ENCODE measurements at regions not wholly inside any gene's neighbourhood (a gene's known extent, or its start where the extent isn't known, plus 50 kb on each side); places are given as distances from the start of the nearest gene placed in this dataset.
"Not testable (repeated sequence)": the region's sequence is repeated elsewhere in the genome, so short reads cannot be mapped to it uniquely, and the experiment has no call there.

GRCh38 chr4:14155803-14156202 is 528.3 kb upstream of the BOD1L1 start:
- H3K27me3 Mint-ChIP-seq: peaks cover 0 to 4% of the 10 kb centered on the region in 2 donors
- no peak overlapping the region for H3K4me3 Mint-ChIP-seq
- no peak overlapping the region for H3K27ac Mint-ChIP-seq
- no peak for ATAC-seq (replicated peaks)
- H3K9me3 Mint-ChIP-seq: no peaks in the 10 kb centered on the region
- H3K4me1 Mint-ChIP-seq: peaks cover 18 to 45% of the 10 kb centered on the region in 2 donors
- no peaks in the 10 kb centered on the region for H3K36me3 Mint-ChIP-seq
- no peak for DNase-seq

GRCh38 chr4:14157262-14157661 is 529.7 kb upstream of the BOD1L1 start:
- Mint-ChIP-seq H3K36me3 (no peaks in the 10 kb centered on the region), H3K4me1 (peaks cover 18 to 43% of the 10 kb centered on the region in 2 donors), H3K9me3 (no peaks in the 10 kb centered on the region), H3K4me3 (no peak overlapping the region), H3K27ac (peak overlapping the region; percentile 79), H3K27me3 (peaks cover 0 to 4% of the 10 kb centered on the region in 2 donors)
- ATAC-seq (replicated peaks): peak; percentile 24 to 34
- DNase-seq: no peak

GRCh38 chr4:14165222-14165920 is 537.8 kb upstream of the BOD1L1 start:
- no peaks in the 10 kb centered on the region for H3K27me3 Mint-ChIP-seq
- DNase-seq (peak; percentile 35), ATAC-seq (replicated peaks) (peak; percentile 100)
- peak overlapping the region; percentile 10 to 33 for H3K4me3 Mint-ChIP-seq
- peak overlapping the region; percentile 84 for H3K27ac Mint-ChIP-seq
- H3K36me3 Mint-ChIP-seq: no peaks in the 10 kb centered on the region
- H3K4me1 Mint-ChIP-seq: peaks cover 15 to 28% of the 10 kb centered on the region in 2 donors
- H3K9me3 Mint-ChIP-seq: no peaks in the 10 kb centered on the region

- DNase-seq (no peak), ATAC-seq (replicated peaks) (no peak)
- H3K9me3 Mint-ChIP-seq: no peaks in the 10 kb centered on the region
Measured at GRCh38 chr4:14167876-14168510, 540.5 kb upstream of the BOD1L1 start.

GRCh38 chr4:14168919-14169318 is 541.4 kb upstream of the BOD1L1 start:
- peak in 1 of 2 donors; percentile 22 for ATAC-seq (replicated peaks)
- H3K36me3 Mint-ChIP-seq: no peaks in the 10 kb centered on the region
- no peaks in the 10 kb centered on the region for H3K9me3 Mint-ChIP-seq
- no peak overlapping the region for H3K4me3 Mint-ChIP-seq
- H3K27ac Mint-ChIP-seq: no peak overlapping the region
- peaks cover 15 to 33% of the 10 kb centered on the region in 2 donors for H3K4me1 Mint-ChIP-seq
- DNase-seq: no peak
- no peaks in the 10 kb centered on the region for H3K27me3 Mint-ChIP-seq

More at GRCh38 chr4:14167876-14168510, 540.5 kb upstream of the BOD1L1 start:
- peaks cover 15 to 31% of the 10 kb centered on the region in 2 donors for H3K4me1 Mint-ChIP-seq
- no peaks in the 10 kb centered on the region for H3K36me3 Mint-ChIP-seq
- H3K27ac Mint-ChIP-seq: no peak overlapping the region
- H3K27me3 Mint-ChIP-seq: no peaks in the 10 kb centered on the region
- no peak overlapping the region for H3K4me3 Mint-ChIP-seq

DNA sequence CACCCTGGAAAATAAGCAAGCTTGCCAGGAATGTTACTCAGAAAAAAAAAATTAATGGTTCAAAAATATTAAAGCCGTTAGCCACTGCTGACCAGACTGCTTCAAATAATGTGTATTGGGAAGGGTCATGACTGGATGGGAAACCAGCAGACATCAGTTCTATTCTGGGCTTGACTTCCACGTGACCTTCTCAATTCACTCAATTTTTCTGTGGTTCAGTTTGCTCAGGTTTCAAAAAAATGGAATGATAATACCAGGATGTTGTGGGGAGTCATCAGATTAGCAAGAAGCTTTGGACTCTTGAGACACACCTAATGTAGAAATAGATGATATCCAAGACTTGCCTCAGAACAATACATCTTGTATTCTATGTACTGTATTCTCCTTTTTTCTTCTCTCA is 541.9 kb upstream of the BOD1L1 start:
- DNase-seq (no peak), ATAC-seq (replicated peaks) (no peak)
- no peaks in the 10 kb centered on the region for H3K36me3 Mint-ChIP-seq
- H3K4me1 Mint-ChIP-seq: peaks cover 18 to 39% of the 10 kb centered on the region in 2 donors
- H3K4me3 Mint-ChIP-seq: no peak overlapping the region
- no peaks in the 10 kb centered on the region for H3K9me3 Mint-ChIP-seq
- H3K27ac Mint-ChIP-seq: no peak overlapping the region
- no peaks in the 10 kb centered on the region for H3K27me3 Mint-ChIP-seq

- H3K4me3 Mint-ChIP-seq; H3K27me3 Mint-ChIP-seq; H3K9me3 Mint-ChIP-seq; H3K27ac Mint-ChIP-seq; DNase-seq; H3K36me3 Mint-ChIP-seq; ATAC-seq (replicated peaks): not testable (repeated sequence)
- peaks cover 21 to 41% of the 10 kb centered on the region in 2 donors for H3K4me1 Mint-ChIP-seq
Measured at GRCh38 chr4:14169940-14170339, 542.4 kb upstream of the BOD1L1 start.

DNA sequence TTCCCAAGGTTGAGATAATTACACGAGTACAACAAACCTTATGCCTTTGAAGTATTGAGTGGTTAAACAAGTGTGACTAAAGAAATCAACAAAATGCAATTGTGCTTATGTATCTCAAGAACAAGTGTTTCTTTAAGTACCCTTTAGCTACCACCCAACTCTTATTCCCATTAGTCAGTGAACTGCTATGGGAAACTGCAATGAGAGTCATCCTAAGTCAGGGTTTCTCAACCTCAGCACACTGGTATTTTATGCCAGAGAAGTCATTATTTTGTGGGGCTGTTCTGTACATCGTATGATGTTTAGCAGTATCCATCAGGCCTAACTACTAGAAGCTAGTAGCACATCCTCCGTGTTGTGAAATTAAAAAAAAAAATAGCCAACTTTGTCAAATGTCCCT is 549.1 kb upstream of the BOD1L1 start:
- Mint-ChIP-seq H3K9me3 (no peaks in the 10 kb centered on the region), H3K4me3 (no peak overlapping the region), H3K4me1 (peaks cover 46 to 70% of the 10 kb centered on the region in 2 donors), H3K27me3 (no peaks in the 10 kb centered on the region), H3K27ac (peak overlapping the region; percentile 38), H3K36me3 (no peaks in the 10 kb centered on the region)
- ATAC-seq (replicated peaks) (no peak), DNase-seq (no peak)

DNA sequence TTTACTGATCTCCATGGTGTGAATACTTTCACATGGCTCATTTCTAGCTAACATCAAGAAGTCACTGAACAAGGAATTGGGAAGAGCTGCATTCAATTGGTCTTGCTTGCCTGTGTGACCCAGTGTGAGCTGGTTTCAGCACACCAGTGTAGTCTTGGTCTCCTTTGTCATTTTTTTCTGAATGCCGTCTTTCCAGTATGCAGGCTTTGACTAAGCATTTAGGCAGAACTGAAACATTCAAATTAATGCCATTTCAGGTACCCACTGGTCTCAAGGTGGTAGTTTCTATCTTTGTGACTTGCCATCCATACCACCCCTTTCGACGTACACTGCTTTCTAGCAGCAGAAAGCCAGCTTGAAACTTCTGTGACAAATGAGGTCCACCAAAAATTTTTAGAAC is 550.5 kb upstream of the BOD1L1 start:
- H3K4me3 Mint-ChIP-seq: peak overlapping the region; percentile 52 to 53
- H3K27ac Mint-ChIP-seq: peak overlapping the region; percentile 91
- ATAC-seq (replicated peaks) (peak; percentile 94 to 95), DNase-seq (peak; percentile 52)
- no peaks in the 10 kb centered on the region for H3K36me3 Mint-ChIP-seq
- H3K9me3 Mint-ChIP-seq: no peaks in the 10 kb centered on the region
- H3K4me1 Mint-ChIP-seq: peaks cover 55 to 84% of the 10 kb centered on the region in 2 donors
- H3K27me3 Mint-ChIP-seq: no peaks in the 10 kb centered on the region

GRCh38 chr4:14178421-14178820 is 550.9 kb upstream of the BOD1L1 start:
- no peaks in the 10 kb centered on the region for H3K9me3 Mint-ChIP-seq
- peaks cover 55 to 87% of the 10 kb centered on the region in 2 donors for H3K4me1 Mint-ChIP-seq
- no peaks in the 10 kb centered on the region for H3K36me3 Mint-ChIP-seq
- peak overlapping the region; percentile 52 to 53 for H3K4me3 Mint-ChIP-seq
- no peaks in the 10 kb centered on the region for H3K27me3 Mint-ChIP-seq
- peak overlapping the region; percentile 91 for H3K27ac Mint-ChIP-seq
- peak; percentile 69 to 77 for ATAC-seq (replicated peaks)
- peak; percentile 23 for DNase-seq

DNA sequence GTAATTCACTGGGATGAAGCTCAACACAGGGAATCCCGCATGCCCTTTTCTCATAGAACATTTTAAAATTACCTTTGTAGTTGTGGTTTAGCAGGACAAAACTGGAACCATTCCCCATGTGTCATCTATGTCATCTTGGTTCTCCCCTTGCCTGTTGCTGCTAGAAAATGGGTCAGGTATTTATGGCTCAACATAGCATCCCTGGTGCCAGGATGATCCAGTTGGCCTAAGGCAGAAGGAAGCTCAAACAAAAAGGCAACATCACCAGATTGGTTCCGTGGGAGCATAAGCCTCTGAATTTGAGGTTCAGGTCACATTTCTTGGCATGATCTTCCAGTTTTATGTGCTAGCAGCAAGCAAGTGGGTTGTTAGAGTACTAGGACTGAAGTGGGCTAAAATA is 552.6 kb upstream of the BOD1L1 start:
- Mint-ChIP-seq H3K27ac (no peak overlapping the region), H3K27me3 (no peaks in the 10 kb centered on the region), H3K4me3 (no peak overlapping the region), H3K36me3 (no peaks in the 10 kb centered on the region), H3K4me1 (peaks cover 47 to 87% of the 10 kb centered on the region in 2 donors), H3K9me3 (no peaks in the 10 kb centered on the region)
- ATAC-seq (replicated peaks) (no peak), DNase-seq (no peak)

DNA sequence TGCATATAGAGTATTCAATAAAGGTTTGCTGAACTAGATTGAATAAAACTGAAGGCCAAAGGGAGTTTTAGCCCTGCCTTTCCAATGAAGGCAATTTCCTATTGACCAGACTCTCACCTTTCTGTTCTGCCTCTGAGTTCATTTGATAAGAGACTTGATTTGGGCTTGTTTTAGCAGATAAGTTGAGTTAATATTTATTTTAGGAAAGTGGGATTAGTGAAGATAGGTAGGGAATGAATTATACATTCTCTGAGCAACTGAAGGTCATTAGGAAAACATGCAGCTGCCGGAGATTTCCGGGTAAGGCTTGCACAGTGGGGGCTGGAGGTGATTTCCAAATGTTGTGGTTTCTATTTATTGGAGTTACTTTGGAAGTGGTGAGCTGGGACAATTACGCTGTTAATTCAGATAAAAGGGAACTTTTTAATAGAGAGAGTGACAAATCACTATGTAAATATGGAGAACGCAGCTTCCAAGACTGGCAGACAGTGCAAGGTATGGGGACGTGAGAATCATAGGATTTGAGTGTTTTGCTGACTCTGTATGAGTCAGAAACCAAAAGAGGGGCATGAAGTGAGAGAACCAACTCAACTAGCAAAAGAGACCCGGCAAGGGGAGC is 553.6 kb upstream of the BOD1L1 start:
- H3K4me3 Mint-ChIP-seq: no peak overlapping the region
- DNase-seq: no peak
- no peaks in the 10 kb centered on the region for H3K9me3 Mint-ChIP-seq
- H3K27ac Mint-ChIP-seq: peak overlapping the region; percentile 16
- H3K27me3 Mint-ChIP-seq: no peaks in the 10 kb centered on the region
- H3K36me3 Mint-ChIP-seq: no peaks in the 10 kb centered on the region
- H3K4me1 Mint-ChIP-seq: peaks cover 46 to 81% of the 10 kb centered on the region in 2 donors
- ATAC-seq (replicated peaks): no peak

- Mint-ChIP-seq H3K4me1 (peaks cover 44 to 75% of the 10 kb centered on the region in 2 donors), H3K27ac (no peak overlapping the region), H3K9me3 (no peaks in the 10 kb centered on the region), H3K36me3 (no peaks in the 10 kb centered on the region), H3K27me3 (no peaks in the 10 kb centered on the region), H3K4me3 (no peak overlapping the region)
- ATAC-seq (replicated peaks) (no peak), DNase-seq (no peak)
Measured at GRCh38 chr4:14182148-14182547, 554.6 kb upstream of the BOD1L1 start.

GRCh38 chr4:14184265-14184664 is 556.7 kb upstream of the BOD1L1 start:
- Mint-ChIP-seq H3K4me3 (no peak overlapping the region), H3K27me3 (no peaks in the 10 kb centered on the region), H3K4me1 (peaks cover 31 to 64% of the 10 kb centered on the region in 2 donors), H3K36me3 (peaks cover 0 to 5% of the 10 kb centered on the region in 2 donors), H3K27ac (no peak overlapping the region), H3K9me3 (peaks cover 1 to 4% of the 10 kb centered on the region in 2 donors)
- DNase-seq: no peak
- ATAC-seq (replicated peaks): no peak

DNA sequence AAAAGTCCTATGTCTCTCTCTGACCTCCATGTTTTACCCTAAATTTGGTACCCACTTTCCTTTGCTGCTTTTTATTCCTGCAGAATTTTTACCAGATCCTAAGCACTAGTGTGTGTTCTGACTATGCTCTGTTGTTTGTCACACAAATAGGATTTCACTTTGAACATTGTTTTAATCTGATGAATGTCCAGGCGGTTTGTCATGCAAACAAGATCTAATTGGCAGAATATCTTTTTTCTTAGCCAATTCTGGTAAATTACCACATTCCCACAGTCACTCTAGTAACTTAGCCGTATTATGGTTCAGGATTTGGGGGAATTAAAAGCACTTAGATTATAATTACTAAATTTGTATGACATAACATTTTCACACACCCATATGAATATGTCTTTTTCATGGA is 557.2 kb upstream of the BOD1L1 start:
- DNase-seq (no peak), ATAC-seq (replicated peaks) (no peak)
- H3K4me3 Mint-ChIP-seq: no peak overlapping the region
- H3K27me3 Mint-ChIP-seq: no peaks in the 10 kb centered on the region
- peaks cover 0 to 5% of the 10 kb centered on the region in 2 donors for H3K36me3 Mint-ChIP-seq
- peaks cover 26 to 59% of the 10 kb centered on the region in 2 donors for H3K4me1 Mint-ChIP-seq
- H3K27ac Mint-ChIP-seq: no peak overlapping the region
- H3K9me3 Mint-ChIP-seq: peaks cover 1 to 4% of the 10 kb centered on the region in 2 donors

Data from stimulated activated naive B cell treated with anti-CD40 and anti-IgM and Interleukin-4, amounts not matched to agents 10 μg/mL and 1 μg/mL and 100 μg/mL, for 72 hours (primary cell).